ENCODE measurements at regions not wholly inside any gene's neighbourhood (a gene's known extent, or its start where the extent isn't known, plus 50 kb on each side); places are given as distances from the start of the nearest gene placed in this dataset.

- Histone ChIP-seq H3K9me2 (ENCODE audit: insufficient read depth, low read length) (no peaks in the 10 kb centered on the region), H3K9ac (ENCODE audit: low read length) (no peak overlapping the region), H3K4me2 (ENCODE audit: low read length) (no peak overlapping the region), H3K79me2 (replicated peaks; ENCODE audit: insufficient read depth, low read length) (no peaks in the 10 kb centered on the region), H3K27me3 (ENCODE audit: insufficient read depth, low read depth, low read length) (no peaks in the 10 kb centered on the region), H3K36me3 (ENCODE audit: insufficient read depth, low read length) (no peaks in the 10 kb centered on the region), H3K27ac (ENCODE audit: low read length) (no peak overlapping the region), H2AFZ (ENCODE audit: low read depth, low read length) (no peak overlapping the region), H3F3A (ENCODE audit: insufficient read depth, low read length, poor library complexity, severe bottlenecking) (no peaks in the 10 kb centered on the region), H3K4me3 (ENCODE audit: low read length) (no peak overlapping the region), H3K9me3 (ENCODE audit: low read length) (no peaks in the 10 kb centered on the region), H4K20me1 (ENCODE audit: insufficient read depth) (no peaks in the 10 kb centered on the region)
- no peak for TF ChIP-seq POLR2AphosphoS5 (IDR thresholded peaks at IDR 0.05)
Observed at GRCh38 chr6:87922196-87922946, 125.3 kb upstream of the SPACA1 start.

DNA sequence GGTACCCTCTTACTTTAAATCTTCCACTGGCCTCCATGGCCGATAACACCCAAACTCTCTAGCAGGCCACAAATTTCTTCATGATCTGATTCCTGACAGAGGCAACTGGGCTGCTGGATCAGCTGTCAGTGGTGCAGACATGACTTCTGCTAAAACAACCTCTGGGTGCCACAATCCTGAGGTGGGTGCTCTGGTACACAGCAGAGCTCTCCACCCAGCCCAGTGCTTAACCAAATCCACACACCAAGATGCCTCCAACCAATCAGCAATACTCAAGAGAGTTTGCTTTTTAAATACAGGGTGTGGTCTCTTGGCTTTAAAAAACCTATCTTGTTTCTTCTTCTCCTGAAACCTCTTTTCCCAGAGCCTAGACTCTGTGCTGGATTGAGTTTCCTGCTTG is 126.6 kb upstream of the SPACA1 start:
- H3K9me2 ChIP-seq (ENCODE audit: insufficient read depth, low read length) = no peaks in the 10 kb centered on the region
- TF ChIP-seq SMC3 (conservative IDR thresholded peaks at IDR 0.05; ENCODE audit: poor library complexity) (no peak), EZH2 (IDR thresholded peaks at IDR 0.05; ENCODE audit: borderline replicate concordance, insufficient read depth, low read length, poor library complexity, severe bottlenecking) (no peak), CTCF (IDR thresholded peaks at IDR 0.05; ENCODE audit: poor library complexity, severe bottlenecking) (no peak), POLR2AphosphoS5 (IDR thresholded peaks at IDR 0.05) (no peak), RAD21 (conservative IDR thresholded peaks at IDR 0.05) (no peak), MXI1 (conservative IDR thresholded peaks at IDR 0.05; ENCODE audit: poor library complexity, severe bottlenecking) (no peak), TAF1 (IDR thresholded peaks at IDR 0.05; ENCODE audit: low read depth) (no peak), EP300 (conservative IDR thresholded peaks at IDR 0.05; ENCODE audit: poor library complexity, severe bottlenecking) (no peak)
- TF ChIP-seq, protein P1, sequence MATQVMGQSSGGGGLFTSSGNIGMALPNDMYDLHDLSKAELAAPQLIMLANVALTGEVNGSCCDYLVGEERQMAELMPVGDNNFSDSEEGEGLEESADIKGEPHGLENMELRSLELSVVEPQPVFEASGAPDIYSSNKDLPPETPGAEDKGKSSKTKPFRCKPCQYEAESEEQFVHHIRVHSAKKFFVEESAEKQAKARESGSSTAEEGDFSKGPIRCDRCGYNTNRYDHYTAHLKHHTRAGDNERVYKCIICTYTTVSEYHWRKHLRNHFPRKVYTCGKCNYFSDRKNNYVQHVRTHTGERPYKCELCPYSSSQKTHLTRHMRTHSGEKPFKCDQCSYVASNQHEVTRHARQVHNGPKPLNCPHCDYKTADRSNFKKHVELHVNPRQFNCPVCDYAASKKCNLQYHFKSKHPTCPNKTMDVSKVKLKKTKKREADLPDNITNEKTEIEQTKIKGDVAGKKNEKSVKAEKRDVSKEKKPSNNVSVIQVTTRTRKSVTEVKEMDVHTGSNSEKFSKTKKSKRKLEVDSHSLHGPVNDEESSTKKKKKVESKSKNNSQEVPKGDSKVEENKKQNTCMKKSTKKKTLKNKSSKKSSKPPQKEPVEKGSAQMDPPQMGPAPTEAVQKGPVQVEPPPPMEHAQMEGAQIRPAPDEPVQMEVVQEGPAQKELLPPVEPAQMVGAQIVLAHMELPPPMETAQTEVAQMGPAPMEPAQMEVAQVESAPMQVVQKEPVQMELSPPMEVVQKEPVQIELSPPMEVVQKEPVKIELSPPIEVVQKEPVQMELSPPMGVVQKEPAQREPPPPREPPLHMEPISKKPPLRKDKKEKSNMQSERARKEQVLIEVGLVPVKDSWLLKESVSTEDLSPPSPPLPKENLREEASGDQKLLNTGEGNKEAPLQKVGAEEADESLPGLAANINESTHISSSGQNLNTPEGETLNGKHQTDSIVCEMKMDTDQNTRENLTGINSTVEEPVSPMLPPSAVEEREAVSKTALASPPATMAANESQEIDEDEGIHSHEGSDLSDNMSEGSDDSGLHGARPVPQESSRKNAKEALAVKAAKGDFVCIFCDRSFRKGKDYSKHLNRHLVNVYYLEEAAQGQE (IDR thresholded peaks at IDR 0.05; ENCODE audit: borderline replicate concordance) = no peak
- H3K4me2 ChIP-seq (ENCODE audit: low read length) = no peak overlapping the region
- no peak overlapping the region for H3K9ac ChIP-seq (ENCODE audit: low read length)
- H2AFZ ChIP-seq (ENCODE audit: low read depth, low read length) = no peak overlapping the region
- no peaks in the 10 kb centered on the region for H4K20me1 ChIP-seq (ENCODE audit: insufficient read depth)
- no peaks in the 10 kb centered on the region for H3K79me2 ChIP-seq (replicated peaks; ENCODE audit: insufficient read depth, low read length)
- no peak overlapping the region for H3K4me3 ChIP-seq (ENCODE audit: low read length)
- no peaks in the 10 kb centered on the region for H3K27me3 ChIP-seq (ENCODE audit: insufficient read depth, low read depth, low read length)
- H3F3A ChIP-seq (ENCODE audit: insufficient read depth, low read length, poor library complexity, severe bottlenecking) = no peaks in the 10 kb centered on the region
- H3K9me3 ChIP-seq (ENCODE audit: low read length) = no peaks in the 10 kb centered on the region
- no peak overlapping the region for H3K27ac ChIP-seq (ENCODE audit: low read length)
- no peaks in the 10 kb centered on the region for H3K36me3 ChIP-seq (ENCODE audit: insufficient read depth, low read length)

All from neural cell (in vitro differentiated cells).